Gastrocnemius medialis (tissue), 4 donors: ENCODE measurements at regions not wholly inside any gene's neighbourhood (a gene's known extent, or its start where the extent isn't known, plus 50 kb on each side); places are given as distances from the start of the nearest gene placed in this dataset.

Source experiments
- ATAC-seq, 2 donors: fragments of 150-250 bp; one replicate each; pipeline ENCODE4 v1.9.1; 2016
- DNase-seq, 2 donors: peaks; one replicate each; pipeline ENCODE4 v3.0.0-alpha.2; 2019
- H3K27ac ChIP-seq, 4 donors: fragments of 200-600 bp; sonication (generic); 1 replicate in 1 of 4; 2 replicates in 3 of 4; pipeline ENCODE4 v1.5.1; 2016 to 2018; ENCODE audit warnings: mild to moderate bottlenecking in 2 of 4, moderate library complexity in 1 of 4
- H3K27me3 ChIP-seq, 3 donors: fragments of 200-600 bp; sonication (generic) in 2 of 3; 1 replicate in 1 of 3; 2 replicates in 2 of 3; pipeline versions ENCODE4 v1.5.1 to v1.6.0; 2016 to 2019; ENCODE audit warnings: mild to moderate bottlenecking in 1 of 3, moderate library complexity in 1 of 3
- H3K36me3 ChIP-seq, 2 donors: fragments of 200-600 bp; sonication (generic) in 1 of 2; one replicate each; pipeline ENCODE4 v1.5.1; 2017 to 2018
- H3K4me1 ChIP-seq, 2 donors: fragments of 200-600 bp; sonication (generic) in 1 of 2; one replicate each; pipeline ENCODE4 v1.5.1; 2016 to 2017; ENCODE audit warnings: mild to moderate bottlenecking in 2 of 2
- H3K4me3 ChIP-seq, 4 donors: fragments of 200-600 bp; sonication (generic) in 3 of 4; 1 replicate in 1 of 4; 2 replicates in 3 of 4; pipeline ENCODE4 v1.5.1; 2016 to 2019; ENCODE audit warnings: mild to moderate bottlenecking in 2 of 4
- H3K9me3 ChIP-seq, 3 donors: fragments of 200-600 bp; sonication (generic) in 2 of 3; 1 replicate in 1 of 3; 2 replicates in 2 of 3; pipeline ENCODE4 v1.5.1; 2016 to 2019
- CTCF ChIP-seq, 5 experiments: fragments of 450-650 bp in 3 of 5; fragments of 200-600 bp in 2 of 5; sonication (generic) in 2 of 5; IDR thresholded peaks in 4 of 5; conservative IDR thresholded peaks in 1 of 5; 1 replicate in 4 of 5; 2 replicates in 1 of 5; pipeline ENCODE4 v1.5.1; 2016 to 2019; ENCODE audit warnings: antibody characterized with exemption in 5 of 5, mild to moderate bottlenecking in 3 of 5, moderate library complexity in 3 of 5
- POLR2A ChIP-seq, 2 donors: fragments of 450-650 bp; IDR thresholded peaks; one replicate each; pipeline ENCODE4 v1.6.1; 2017; ENCODE audit warnings: antibody characterized with exemption in 2 of 2, mild to moderate bottlenecking in 2 of 2, moderate library complexity in 2 of 2
- in situ Hi-C, 4 donors: fragments of 200-750 bp; cut with MboI; loops; one replicate each; pipeline versions ENCODE4 v1.15.0 to v1.8.0; 2017; ENCODE audit warnings: low sequenced_read_pairs in 4 of 4
- intact Hi-C: fragments of 100-400 bp; cut with DNase I; formaldehyde crosslinking; loops from one replicate; pipeline ENCODE4 v1.15.1; 2023; ENCODE audit warnings: low total_unique reads

GRCh38 chr10:125348536-125348935, 188.2 kb upstream of the CTBP2 start:
- Histone ChIP-seq H3K4me3 (no peak overlapping the region), H3K9me3 (no peaks in the 10 kb centered on the region), H3K27me3 (no peaks in the 10 kb centered on the region), H3K27ac (no peak overlapping the region), H3K36me3 (no peaks in the 10 kb centered on the region), H3K4me1 (no peaks in the 10 kb centered on the region)
- in situ Hi-C loops, result loop anchor here (10.0 to 25.0 kb wide), 5 partner anchors 161 to 311 kb away; partner anchors contain the start of gene CTBP2 (in 1 of the 4)
- DNase-seq (no peak), ATAC-seq (no peak)
- TF ChIP-seq POLR2A (IDR thresholded peaks at IDR 0.05) (no peak), CTCF (IDR thresholded peaks at IDR 0.05 in 4 of 5, conservative IDR thresholded peaks at IDR 0.05 in 1 of 5) (no peak)
- intact Hi-C loops, result no loop called here

- ATAC-seq (no peak), DNase-seq (no peak)
- Histone ChIP-seq H3K27ac (no peak overlapping the region), H3K27me3 (no peaks in the 10 kb centered on the region), H3K4me3 (no peak overlapping the region), H3K36me3 (no peaks in the 10 kb centered on the region), H3K4me1 (no peaks in the 10 kb centered on the region), H3K9me3 (no peaks in the 10 kb centered on the region)
- no peak for TF ChIP-seq CTCF (IDR thresholded peaks at IDR 0.05 in 4 of 5, conservative IDR thresholded peaks at IDR 0.05 in 1 of 5)
- no peak for TF ChIP-seq POLR2A (IDR thresholded peaks at IDR 0.05)
- in situ Hi-C loops (loop anchor here (10.0 to 25.0 kb wide), 5 partner anchors 157 to 307 kb away; partner anchors contain the start of gene CTBP2 (in 1 of the 4)), intact Hi-C loops (loop anchor here (5.0 kb wide), 1 partner anchor 297 kb away; no protein-coding TSS in a partner anchor)
These were observed 184.3 kb upstream of the CTBP2 start for GRCh38 chr10:125344573-125345171.

GRCh38 chr10:125343983-125344382, 183.6 kb upstream of the CTBP2 start:
- no peaks in the 10 kb centered on the region for H3K4me1 ChIP-seq
- H3K9me3 ChIP-seq, result no peaks in the 10 kb centered on the region
- no peaks in the 10 kb centered on the region for H3K27me3 ChIP-seq
- TF ChIP-seq POLR2A (IDR thresholded peaks at IDR 0.05) (no peak), CTCF (IDR thresholded peaks at IDR 0.05 in 4 of 5, conservative IDR thresholded peaks at IDR 0.05 in 1 of 5) (no peak)
- no peak overlapping the region for H3K4me3 ChIP-seq
- DNase-seq (no peak), ATAC-seq (no peak)
- in situ Hi-C loops (loop anchor here (10.0 to 25.0 kb wide), 5 partner anchors 157 to 307 kb away; partner anchors contain the start of gene CTBP2 (in 1 of the 4)), intact Hi-C loops (loop anchor here (2.0 to 5.0 kb wide), 2 partner anchors 183 to 297 kb away; partner anchors contain the start of gene CTBP2)
- no peaks in the 10 kb centered on the region for H3K36me3 ChIP-seq
- H3K27ac ChIP-seq, result no peak overlapping the region

- ATAC-seq (peak; percentile 42 to 61), DNase-seq (no peak)
- Histone ChIP-seq H3K27me3 (no peaks in the 10 kb centered on the region), H3K4me1 (no peaks in the 10 kb centered on the region), H3K9me3 (no peaks in the 10 kb centered on the region), H3K27ac (no peak overlapping the region), H3K4me3 (no peak overlapping the region), H3K36me3 (no peaks in the 10 kb centered on the region)
- TF ChIP-seq POLR2A (IDR thresholded peaks at IDR 0.05) (no peak), CTCF (IDR thresholded peaks at IDR 0.05 in 4 of 5, conservative IDR thresholded peaks at IDR 0.05 in 1 of 5) (peak; percentile 43 to 73 (median 63))
- in situ Hi-C loops, result loop anchor here (10.0 to 25.0 kb wide), 5 partner anchors 156 to 306 kb away; partner anchors contain the start of gene CTBP2 (in 1 of the 4)
- intact Hi-C loops, result loop anchor here (2.0 to 5.0 kb wide), 2 partner anchors 183 to 296 kb away; partner anchors contain the start of gene CTBP2
These were observed 183.0 kb upstream of the CTBP2 start for GRCh38 chr10:125343118-125343925.
